ENCODE measurements at regions not wholly inside any gene's neighbourhood (a gene's known extent, or its start where the extent isn't known, plus 50 kb on each side); places are given as distances from the start of the nearest gene placed in this dataset.

DNA sequence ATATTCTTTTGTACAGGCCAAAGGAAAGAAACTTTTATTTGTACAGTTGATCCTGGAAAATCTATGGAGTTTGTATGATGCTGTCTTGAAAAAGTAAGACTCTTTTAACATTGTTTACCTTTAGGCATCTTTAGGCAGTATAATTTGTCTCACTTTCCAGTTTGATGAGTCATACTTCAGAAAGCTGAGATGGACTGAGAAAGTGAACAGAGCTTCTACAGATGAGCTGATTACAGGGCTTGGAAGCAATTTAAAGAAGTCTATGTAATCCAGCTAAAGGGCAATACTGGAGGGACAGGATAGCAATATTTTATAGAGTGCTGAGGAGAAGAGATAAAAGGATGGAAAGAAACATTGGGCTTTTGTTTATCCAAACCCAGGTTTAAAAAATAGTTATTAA, 123.5 kb upstream of the GOLGA6L4 start:
- TF ChIP-seq POLR2AphosphoS5 (IDR thresholded peaks at IDR 0.05; ENCODE audit: borderline replicate concordance, low read depth, low read length) (no peak), EZH2 (IDR thresholded peaks at IDR 0.05) (no peak)
